ENCODE measurements at regions not wholly inside any gene's neighbourhood (a gene's known extent, or its start where the extent isn't known, plus 50 kb on each side); places are given as distances from the start of the nearest gene placed in this dataset.

DNA sequence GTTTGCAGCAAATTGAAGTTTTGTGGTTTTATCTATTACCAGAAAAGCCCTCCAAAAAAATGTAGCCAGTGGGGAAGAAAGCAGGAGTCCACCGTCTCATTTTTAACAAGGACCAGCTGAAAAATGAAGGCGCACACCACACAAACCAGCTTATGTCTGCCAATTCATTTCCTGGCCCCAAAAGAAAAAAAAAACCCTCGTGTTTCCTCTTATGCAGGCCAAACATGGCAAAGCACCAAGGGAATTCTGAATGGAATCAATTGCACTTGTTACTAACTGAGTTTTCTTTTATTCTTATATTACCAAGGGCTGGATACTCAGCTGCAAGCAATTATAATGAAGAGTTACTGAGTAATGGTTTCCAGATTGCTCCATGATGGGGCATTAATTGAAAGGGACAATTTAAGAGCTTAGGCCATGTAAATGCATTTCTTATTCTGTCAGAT, 428.3 kb upstream of the NPVF start:
- TF ChIP-seq ZNF274 (IDR thresholded peaks at IDR 0.05; ENCODE audit: low read depth, low read length) (no peak), YY1 (IDR thresholded peaks at IDR 0.05; ENCODE audit: insufficient read depth, insufficient read length) (no peak)

All from NT2/D1 (cell line).